GM23248 (cell line): ENCODE measurements at regions not wholly inside any gene's neighbourhood (a gene's known extent, or its start where the extent isn't known, plus 50 kb on each side); places are given as distances from the start of the nearest gene placed in this dataset.

Source experiments
- EZH2 ChIP-seq: fragments of 200-600 bp; sonication (generic); IDR thresholded peaks from 2 replicates; pipeline ENCODE4 v1.6.1; 2018; ENCODE audit warnings: antibody characterized with exemption, mild to moderate bottlenecking; ENCODE audit not compliant: insufficient read depth, poor library complexity, severe bottlenecking
- EZH2phosphoT487 ChIP-seq: fragments of 200-600 bp; sonication (generic); IDR thresholded peaks from 2 replicates; pipeline ENCODE4 v1.6.1; 2018; ENCODE audit warnings: antibody characterized with exemption, moderate library complexity, mild to moderate bottlenecking, low read depth; ENCODE audit not compliant: insufficient read depth

- TF ChIP-seq EZH2: no peak
- no peak for TF ChIP-seq EZH2phosphoT487
These were observed 124.4 kb downstream of the P2RY1 start for GRCh38 chr3:152959307-152959706.
